ENCODE measurements at regions not wholly inside any gene's neighbourhood (a gene's known extent, or its start where the extent isn't known, plus 50 kb on each side); places are given as distances from the start of the nearest gene placed in this dataset.

GRCh38 chr2:173446722-173447121 is 92.0 kb downstream of the CDCA7 start:
- no peak overlapping the region for H3K27ac ChIP-seq (ENCODE audit: insufficient read depth, low read length, poor library complexity, severe bottlenecking)

DNA sequence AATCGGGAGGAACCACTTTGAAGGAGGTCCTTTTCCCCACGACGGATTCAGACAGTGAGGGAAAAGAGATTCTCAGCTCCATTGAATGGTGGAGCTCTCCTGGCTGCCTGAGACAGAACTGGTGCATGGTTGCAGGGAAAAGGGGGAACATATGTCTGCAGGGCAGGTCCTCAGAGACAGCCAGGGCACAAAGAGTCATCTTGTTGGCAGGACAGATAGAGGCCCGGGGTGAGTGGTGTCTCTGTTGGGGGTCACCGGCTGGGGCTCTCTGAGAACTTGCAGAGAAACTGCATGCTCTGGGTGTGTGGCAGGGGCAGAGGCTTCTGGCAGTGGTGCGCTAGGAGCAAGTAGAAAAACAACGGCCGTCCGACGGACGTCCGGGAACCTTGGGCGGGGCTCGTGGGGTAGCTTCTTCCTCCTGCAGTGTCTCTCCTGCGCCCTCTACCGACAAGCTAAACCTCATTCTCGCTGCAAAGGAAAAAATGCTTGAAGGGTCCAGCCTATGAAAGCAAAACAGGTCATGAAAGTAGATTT is 94.3 kb downstream of the CDCA7 start:
- Histone ChIP-seq H3K27ac (ENCODE audit: insufficient read depth, low read length, poor library complexity, severe bottlenecking) (no peak overlapping the region), H3K4me3 (ENCODE audit: insufficient read depth, low read depth, low read length, poor library complexity, severe bottlenecking) (no peak overlapping the region)
- DNase-seq, result peak; percentile 2 to 50 (median 6)

More at GRCh38 chr2:173446722-173447121, 92.0 kb downstream of the CDCA7 start:
- Histone ChIP-seq H3K27me3 (replicated peaks; ENCODE audit: control insufficient read depth, insufficient read depth, low read length, poor library complexity, severe bottlenecking) (peaks cover 3% of the 10 kb centered on the region), H3K4me1 (ENCODE audit: control insufficient read depth, insufficient read depth, low read length, poor library complexity, severe bottlenecking) (peaks cover 4% of the 10 kb centered on the region), H3K36me3 (ENCODE audit: control insufficient read depth, insufficient read depth, low read length) (no peaks in the 10 kb centered on the region), H3K4me3 (ENCODE audit: insufficient read depth, low read depth, low read length, poor library complexity, severe bottlenecking) (no peak overlapping the region), H3K9me3 (ENCODE audit: control insufficient read depth, low read length) (no peaks in the 10 kb centered on the region)
- DNase-seq, result no peak

GRCh38 chr2:173451118-173451517 is 96.4 kb downstream of the CDCA7 start:
- Histone ChIP-seq H3K4me1 (ENCODE audit: control insufficient read depth, insufficient read depth, low read length, poor library complexity, severe bottlenecking) (peaks cover 4% of the 10 kb centered on the region), H3K4me3 (ENCODE audit: insufficient read depth, low read depth, low read length, poor library complexity, severe bottlenecking) (no peak overlapping the region), H3K27me3 (replicated peaks; ENCODE audit: control insufficient read depth, insufficient read depth, low read length, poor library complexity, severe bottlenecking) (peaks cover 3% of the 10 kb centered on the region), H3K9me3 (ENCODE audit: control insufficient read depth, low read length) (no peaks in the 10 kb centered on the region), H3K27ac (ENCODE audit: insufficient read depth, low read length, poor library complexity, severe bottlenecking) (no peak overlapping the region), H3K36me3 (ENCODE audit: control insufficient read depth, insufficient read depth, low read length) (no peaks in the 10 kb centered on the region)
- DNase-seq, result no peak

More for the DNA sequence above, 94.3 kb downstream of the CDCA7 start:
- no peaks in the 10 kb centered on the region for H3K9me3 ChIP-seq (ENCODE audit: control insufficient read depth, low read length)
- H3K36me3 ChIP-seq (ENCODE audit: control insufficient read depth, insufficient read depth, low read length), result no peaks in the 10 kb centered on the region
- peaks cover 4% of the 10 kb centered on the region for H3K4me1 ChIP-seq (ENCODE audit: control insufficient read depth, insufficient read depth, low read length, poor library complexity, severe bottlenecking)
- peaks cover 3% of the 10 kb centered on the region for H3K27me3 ChIP-seq (replicated peaks; ENCODE audit: control insufficient read depth, insufficient read depth, low read length, poor library complexity, severe bottlenecking)

DNA sequence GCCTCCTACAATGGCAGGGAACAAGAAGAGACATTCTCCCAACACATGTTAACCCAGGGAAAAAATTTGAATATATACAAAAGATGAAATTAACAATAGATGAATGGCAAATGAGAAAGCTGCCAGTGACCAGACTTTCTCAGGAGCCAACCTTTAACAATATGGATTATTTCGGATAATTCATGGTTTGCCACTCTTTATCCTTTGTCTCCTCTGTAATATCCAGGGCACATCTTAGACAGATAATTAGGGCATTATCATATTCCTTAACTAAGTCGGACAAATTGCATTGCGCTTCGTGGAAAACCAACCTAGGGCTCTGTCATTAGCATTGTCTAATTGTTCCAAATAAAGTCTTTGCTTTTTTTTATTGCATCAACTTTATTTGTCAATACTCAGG is 97.3 kb downstream of the CDCA7 start:
- H3K4me3 ChIP-seq (ENCODE audit: insufficient read depth, low read depth, low read length, poor library complexity, severe bottlenecking), result no peak overlapping the region
- no peak overlapping the region for H3K27ac ChIP-seq (ENCODE audit: insufficient read depth, low read length, poor library complexity, severe bottlenecking)
- no peaks in the 10 kb centered on the region for H3K9me3 ChIP-seq (ENCODE audit: control insufficient read depth, low read length)
- H3K36me3 ChIP-seq (ENCODE audit: control insufficient read depth, insufficient read depth, low read length), result no peaks in the 10 kb centered on the region
- peaks cover 4% of the 10 kb centered on the region for H3K4me1 ChIP-seq (ENCODE audit: control insufficient read depth, insufficient read depth, low read length, poor library complexity, severe bottlenecking)
- peaks cover 3% of the 10 kb centered on the region for H3K27me3 ChIP-seq (replicated peaks; ENCODE audit: control insufficient read depth, insufficient read depth, low read length, poor library complexity, severe bottlenecking)
- DNase-seq, result no peak

DNA sequence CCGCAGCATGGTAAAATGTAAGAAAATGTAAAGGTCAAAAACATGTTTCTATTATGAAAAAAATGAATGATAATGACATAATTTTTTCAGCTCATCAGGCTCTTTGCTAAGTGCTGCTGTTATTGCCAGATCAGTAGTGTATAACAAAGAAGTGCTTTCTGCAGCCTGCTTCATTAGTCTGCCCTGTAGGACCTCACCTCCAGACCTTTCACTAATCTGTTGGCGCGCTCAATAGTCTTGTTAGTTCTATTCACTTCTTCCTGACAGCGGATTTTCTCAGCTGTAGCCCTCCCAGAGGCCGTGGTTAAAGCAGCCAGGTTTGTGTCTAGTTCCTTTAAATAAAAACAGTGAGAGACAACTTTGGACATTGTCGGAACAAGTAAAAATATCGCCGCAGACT is 97.7 kb downstream of the CDCA7 start:
- no peaks in the 10 kb centered on the region for H3K9me3 ChIP-seq (ENCODE audit: control insufficient read depth, low read length)
- peaks cover 4% of the 10 kb centered on the region for H3K4me1 ChIP-seq (ENCODE audit: control insufficient read depth, insufficient read depth, low read length, poor library complexity, severe bottlenecking)
- DNase-seq, result no peak
- H3K4me3 ChIP-seq (ENCODE audit: insufficient read depth, low read depth, low read length, poor library complexity, severe bottlenecking), result no peak overlapping the region
- no peak overlapping the region for H3K27ac ChIP-seq (ENCODE audit: insufficient read depth, low read length, poor library complexity, severe bottlenecking)
- peaks cover 3% of the 10 kb centered on the region for H3K27me3 ChIP-seq (replicated peaks; ENCODE audit: control insufficient read depth, insufficient read depth, low read length, poor library complexity, severe bottlenecking)
- H3K36me3 ChIP-seq (ENCODE audit: control insufficient read depth, insufficient read depth, low read length), result no peaks in the 10 kb centered on the region

DNA sequence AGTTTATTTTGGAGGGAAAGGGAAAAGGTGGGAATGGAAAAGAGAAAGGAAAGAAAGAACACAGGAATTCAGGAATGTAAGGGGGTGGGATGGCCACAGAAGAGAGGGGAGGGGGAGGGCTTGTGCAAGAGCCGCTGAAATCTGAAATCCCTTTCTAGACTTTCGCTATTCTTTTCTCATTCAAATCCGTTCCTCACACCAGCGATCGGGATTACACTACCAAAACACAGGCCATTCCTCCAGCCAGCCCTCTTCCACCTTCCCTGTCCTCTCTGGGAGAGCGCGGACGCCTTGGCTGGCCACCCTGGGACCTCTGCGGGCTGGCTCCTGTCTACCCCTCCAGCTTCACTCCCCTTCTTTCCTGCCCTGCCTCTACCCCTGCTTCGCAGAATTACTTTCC is 102.3 kb downstream of the CDCA7 start:
- H3K27ac ChIP-seq (ENCODE audit: insufficient read depth, low read length, poor library complexity, severe bottlenecking), result no peak overlapping the region
- H3K27me3 ChIP-seq (replicated peaks; ENCODE audit: control insufficient read depth, insufficient read depth, low read length, poor library complexity, severe bottlenecking), result peaks cover 3% of the 10 kb centered on the region
- no peak for DNase-seq
- no peak overlapping the region for H3K4me3 ChIP-seq (ENCODE audit: insufficient read depth, low read depth, low read length, poor library complexity, severe bottlenecking)
- H3K36me3 ChIP-seq (ENCODE audit: control insufficient read depth, insufficient read depth, low read length), result no peaks in the 10 kb centered on the region
- no peaks in the 10 kb centered on the region for H3K4me1 ChIP-seq (ENCODE audit: control insufficient read depth, insufficient read depth, low read length, poor library complexity, severe bottlenecking)
- H3K9me3 ChIP-seq (ENCODE audit: control insufficient read depth, low read length), result no peaks in the 10 kb centered on the region

GRCh38 chr2:173457366-173457765 is 102.7 kb downstream of the CDCA7 start:
- Histone ChIP-seq H3K4me1 (ENCODE audit: control insufficient read depth, insufficient read depth, low read length, poor library complexity, severe bottlenecking) (no peaks in the 10 kb centered on the region), H3K27ac (ENCODE audit: insufficient read depth, low read length, poor library complexity, severe bottlenecking) (no peak overlapping the region), H3K27me3 (replicated peaks; ENCODE audit: control insufficient read depth, insufficient read depth, low read length, poor library complexity, severe bottlenecking) (peaks cover 3% of the 10 kb centered on the region), H3K4me3 (ENCODE audit: insufficient read depth, low read depth, low read length, poor library complexity, severe bottlenecking) (no peak overlapping the region), H3K36me3 (ENCODE audit: control insufficient read depth, insufficient read depth, low read length) (no peaks in the 10 kb centered on the region), H3K9me3 (ENCODE audit: control insufficient read depth, low read length) (no peaks in the 10 kb centered on the region)
- DNase-seq, result no peak

GRCh38 chr2:173458991-173459780 is 104.5 kb downstream of the CDCA7 start:
- Histone ChIP-seq H3K9me3 (ENCODE audit: control insufficient read depth, low read length) (no peaks in the 10 kb centered on the region), H3K27me3 (replicated peaks; ENCODE audit: control insufficient read depth, insufficient read depth, low read length, poor library complexity, severe bottlenecking) (peaks cover 3% of the 10 kb centered on the region), H3K4me3 (ENCODE audit: insufficient read depth, low read depth, low read length, poor library complexity, severe bottlenecking) (no peak overlapping the region), H3K27ac (ENCODE audit: insufficient read depth, low read length, poor library complexity, severe bottlenecking) (no peak overlapping the region), H3K36me3 (ENCODE audit: control insufficient read depth, insufficient read depth, low read length) (no peaks in the 10 kb centered on the region), H3K4me1 (ENCODE audit: control insufficient read depth, insufficient read depth, low read length, poor library complexity, severe bottlenecking) (no peaks in the 10 kb centered on the region)
- DNase-seq, result no peak

DNA sequence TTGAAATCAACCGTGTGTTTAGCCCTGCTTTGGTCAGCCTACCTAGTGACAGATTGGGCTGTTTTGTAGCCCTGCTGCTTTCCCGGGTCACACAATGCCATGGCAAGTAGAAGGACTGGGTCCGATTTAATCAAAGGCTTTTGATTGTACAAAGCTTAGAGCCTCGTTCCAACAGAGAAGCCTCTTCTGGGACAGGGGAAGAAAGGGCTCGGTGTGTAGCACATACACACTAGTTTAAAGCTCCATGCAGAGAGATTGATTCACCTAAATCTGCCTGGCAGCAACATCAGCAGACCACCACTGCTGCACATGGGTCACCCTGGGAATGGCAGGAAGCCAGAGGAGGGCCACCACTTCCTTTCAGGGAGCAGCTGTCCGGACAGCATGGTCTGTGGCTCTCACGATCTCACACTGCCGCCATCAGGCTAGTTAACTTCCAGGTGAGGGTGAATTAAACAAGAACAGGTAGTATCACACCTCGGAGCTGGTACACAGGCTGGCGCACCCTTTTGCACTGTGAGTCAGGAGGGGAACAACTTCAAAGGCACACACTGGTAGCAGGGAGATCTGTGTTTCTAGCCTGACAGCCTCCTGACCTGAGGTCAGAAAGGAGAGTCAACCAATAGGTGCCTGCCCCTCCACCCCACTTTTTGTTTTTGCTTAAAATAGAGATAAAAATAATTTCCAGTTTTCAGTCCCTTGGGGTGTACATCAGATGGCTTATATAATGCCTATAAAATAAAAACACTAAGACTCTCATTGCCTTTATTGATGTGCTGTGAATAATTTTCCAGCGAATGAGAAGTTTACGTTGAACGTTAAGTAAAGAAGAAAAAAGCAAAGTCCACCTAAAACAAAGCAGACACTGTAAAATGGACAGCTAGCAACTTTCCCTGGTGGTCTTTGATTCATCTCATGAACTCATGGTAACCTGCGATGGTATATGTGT is 108.5 kb downstream of the CDCA7 start:
- no peak overlapping the region for H3K4me3 ChIP-seq (ENCODE audit: insufficient read depth, low read depth, low read length, poor library complexity, severe bottlenecking)
- no peaks in the 10 kb centered on the region for H3K9me3 ChIP-seq (ENCODE audit: control insufficient read depth, low read length)
- H3K4me1 ChIP-seq (ENCODE audit: control insufficient read depth, insufficient read depth, low read length, poor library complexity, severe bottlenecking), result no peaks in the 10 kb centered on the region
- no peak for DNase-seq
- no peaks in the 10 kb centered on the region for H3K36me3 ChIP-seq (ENCODE audit: control insufficient read depth, insufficient read depth, low read length)
- no peaks in the 10 kb centered on the region for H3K27me3 ChIP-seq (replicated peaks; ENCODE audit: control insufficient read depth, insufficient read depth, low read length, poor library complexity, severe bottlenecking)
- no peak overlapping the region for H3K27ac ChIP-seq (ENCODE audit: insufficient read depth, low read length, poor library complexity, severe bottlenecking)

DNA sequence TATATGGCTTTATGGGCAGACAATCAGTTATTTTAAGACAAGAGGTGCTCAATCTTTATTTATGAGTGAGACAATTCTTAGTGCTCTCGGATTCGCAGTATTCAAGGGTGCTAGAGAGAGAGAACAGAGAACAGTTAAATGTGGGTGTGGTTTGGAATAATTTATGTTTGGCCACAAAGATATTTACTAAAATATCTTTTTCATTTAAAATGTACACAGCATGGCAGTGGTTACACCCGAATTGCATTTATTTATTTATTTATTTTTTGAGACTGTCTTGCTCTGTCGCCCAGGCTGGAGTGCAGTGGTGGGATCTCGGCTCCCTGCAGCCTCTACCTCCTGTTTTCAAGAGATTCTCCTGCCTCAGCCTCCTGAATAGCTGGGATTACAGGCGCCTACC is 109.2 kb downstream of the CDCA7 start:
- no peak for DNase-seq
- Histone ChIP-seq H3K9me3 (ENCODE audit: control insufficient read depth, low read length) (no peaks in the 10 kb centered on the region), H3K4me3 (ENCODE audit: insufficient read depth, low read depth, low read length, poor library complexity, severe bottlenecking) (no peak overlapping the region), H3K27ac (ENCODE audit: insufficient read depth, low read length, poor library complexity, severe bottlenecking) (no peak overlapping the region), H3K36me3 (ENCODE audit: control insufficient read depth, insufficient read depth, low read length) (no peaks in the 10 kb centered on the region), H3K4me1 (ENCODE audit: control insufficient read depth, insufficient read depth, low read length, poor library complexity, severe bottlenecking) (no peaks in the 10 kb centered on the region), H3K27me3 (replicated peaks; ENCODE audit: control insufficient read depth, insufficient read depth, low read length, poor library complexity, severe bottlenecking) (no peaks in the 10 kb centered on the region)
